ENCODE measurements at regions not wholly inside any gene's neighbourhood (a gene's known extent, or its start where the extent isn't known, plus 50 kb on each side); places are given as distances from the start of the nearest gene placed in this dataset.

DNA sequence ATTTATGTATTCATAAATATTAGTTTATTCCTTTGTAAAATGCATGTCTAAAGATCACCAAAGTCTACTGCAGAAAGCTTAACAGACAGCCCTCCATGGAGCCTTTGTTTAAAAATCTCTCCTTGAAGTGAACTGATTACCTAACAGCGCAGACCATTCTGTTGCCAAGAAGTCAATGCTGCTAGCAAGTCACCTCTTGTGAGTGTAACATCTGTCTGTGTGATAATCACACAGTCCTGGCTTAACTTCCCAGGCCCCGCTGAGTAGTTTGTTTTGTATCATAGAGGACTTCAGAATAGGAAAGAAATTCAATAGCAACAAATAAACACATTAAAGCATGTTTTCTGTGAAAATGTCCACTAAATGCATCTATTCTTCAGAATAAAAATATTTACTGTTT lies 435.3 kb upstream of the IGFBP3 start:
- no peaks in the 10 kb centered on the region for H3K4me1 ChIP-seq
- no peak for ATAC-seq
- TF ChIP-seq, protein P1, sequence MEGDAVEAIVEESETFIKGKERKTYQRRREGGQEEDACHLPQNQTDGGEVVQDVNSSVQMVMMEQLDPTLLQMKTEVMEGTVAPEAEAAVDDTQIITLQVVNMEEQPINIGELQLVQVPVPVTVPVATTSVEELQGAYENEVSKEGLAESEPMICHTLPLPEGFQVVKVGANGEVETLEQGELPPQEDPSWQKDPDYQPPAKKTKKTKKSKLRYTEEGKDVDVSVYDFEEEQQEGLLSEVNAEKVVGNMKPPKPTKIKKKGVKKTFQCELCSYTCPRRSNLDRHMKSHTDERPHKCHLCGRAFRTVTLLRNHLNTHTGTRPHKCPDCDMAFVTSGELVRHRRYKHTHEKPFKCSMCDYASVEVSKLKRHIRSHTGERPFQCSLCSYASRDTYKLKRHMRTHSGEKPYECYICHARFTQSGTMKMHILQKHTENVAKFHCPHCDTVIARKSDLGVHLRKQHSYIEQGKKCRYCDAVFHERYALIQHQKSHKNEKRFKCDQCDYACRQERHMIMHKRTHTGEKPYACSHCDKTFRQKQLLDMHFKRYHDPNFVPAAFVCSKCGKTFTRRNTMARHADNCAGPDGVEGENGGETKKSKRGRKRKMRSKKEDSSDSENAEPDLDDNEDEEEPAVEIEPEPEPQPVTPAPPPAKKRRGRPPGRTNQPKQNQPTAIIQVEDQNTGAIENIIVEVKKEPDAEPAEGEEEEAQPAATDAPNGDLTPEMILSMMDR (IDR thresholded peaks at IDR 0.05): no peak
- H3K4me3 ChIP-seq: no peak overlapping the region
- DNase-seq: no peak
- intact Hi-C loops (cut with DNase I): loop anchor here in 1 of 2 donors (10.0 kb wide), 1 partner anchor 432 kb away; the partner anchor contains the start of gene IGFBP3
- H3K27me3 ChIP-seq: no peaks in the 10 kb centered on the region
- H3K36me3 ChIP-seq: no peaks in the 10 kb centered on the region
- no peaks in the 10 kb centered on the region for H3K9me3 ChIP-seq
- no peak overlapping the region for H3K27ac ChIP-seq

DNA sequence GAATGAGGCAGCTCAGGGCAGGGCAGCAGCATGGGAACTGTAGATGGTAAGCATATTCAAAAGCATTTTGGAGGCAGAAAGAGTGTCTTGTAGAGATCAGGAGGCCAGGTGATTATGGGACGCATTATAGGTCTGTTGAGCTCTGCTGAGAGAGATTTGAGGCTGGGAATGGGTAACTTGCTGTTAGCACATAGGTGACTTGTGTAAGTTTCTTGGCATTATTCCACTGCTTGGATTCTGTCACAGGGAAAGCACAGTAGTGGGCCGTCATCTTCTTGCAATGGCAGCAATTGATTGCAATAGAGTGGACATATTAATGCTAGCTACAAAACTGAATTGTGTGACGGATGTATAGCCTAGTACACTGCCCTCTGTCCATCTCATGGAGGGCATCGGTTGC lies 434.3 kb upstream of the IGFBP3 start:
- H3K36me3 ChIP-seq: no peaks in the 10 kb centered on the region
- no peak for ATAC-seq
- H3K4me3 ChIP-seq: no peak overlapping the region
- no peaks in the 10 kb centered on the region for H3K9me3 ChIP-seq
- H3K27me3 ChIP-seq: no peaks in the 10 kb centered on the region
- H3K4me1 ChIP-seq: no peaks in the 10 kb centered on the region
- TF ChIP-seq, protein P1 (IDR thresholded peaks at IDR 0.05): no peak
- DNase-seq: no peak
- intact Hi-C loops (cut with DNase I): loop anchor here in 1 of 2 donors (10.0 kb wide), 1 partner anchor 431 kb away; the partner anchor contains the start of gene IGFBP3
- H3K27ac ChIP-seq: no peak overlapping the region

DNA sequence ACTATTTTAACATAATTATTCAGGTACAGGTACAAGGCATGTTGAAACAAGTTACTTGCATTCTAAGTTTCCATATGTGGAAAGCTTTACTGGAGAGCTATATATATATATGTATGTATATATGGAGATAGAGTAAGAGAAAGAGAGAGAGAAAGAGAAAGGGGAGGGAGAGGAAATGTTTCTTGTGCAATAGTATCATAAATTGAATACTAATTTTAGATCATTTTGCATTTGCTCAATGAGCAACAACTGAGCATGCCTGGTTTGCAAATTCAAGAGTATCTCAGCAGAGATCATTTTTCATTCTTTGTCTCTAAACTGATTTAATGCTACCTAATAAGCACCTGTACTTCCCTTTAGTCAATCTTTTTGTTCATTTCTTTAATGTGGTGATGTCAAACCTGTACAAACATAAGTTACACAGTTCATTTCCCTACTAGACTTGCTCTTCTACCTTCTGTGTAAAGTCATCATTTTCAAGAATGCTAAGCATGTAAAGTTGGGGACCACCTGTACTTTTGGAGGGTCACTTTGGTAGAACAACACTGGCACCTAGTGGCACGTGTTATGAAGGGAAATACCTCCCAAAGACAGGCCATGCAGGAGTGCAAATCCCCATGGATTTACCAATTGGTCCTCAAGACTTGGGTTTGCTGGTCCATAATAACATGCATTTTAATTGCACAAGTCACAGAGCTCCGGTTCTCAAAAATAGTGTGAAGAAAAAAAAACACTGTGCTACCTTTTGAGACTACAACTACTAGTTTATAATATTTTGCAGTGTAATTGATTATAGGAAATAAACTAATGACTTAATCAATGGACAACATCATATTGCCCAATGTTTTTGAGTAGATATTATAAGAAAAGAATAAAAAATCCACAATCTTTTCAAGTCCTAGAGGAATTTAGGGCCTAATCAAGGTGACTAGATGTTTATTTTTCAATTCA lies 431.2 kb upstream of the IGFBP3 start:
- ATAC-seq: peak; percentile 81
- H3K27me3 ChIP-seq: no peaks in the 10 kb centered on the region
- no peaks in the 10 kb centered on the region for H3K4me1 ChIP-seq
- H3K36me3 ChIP-seq: no peaks in the 10 kb centered on the region
- no peak overlapping the region for H3K27ac ChIP-seq
- DNase-seq: peak in 1 of 4 donors; percentile 51
- TF ChIP-seq, protein P1 (IDR thresholded peaks at IDR 0.05): peak; percentile 35 to 38
- H3K9me3 ChIP-seq: no peaks in the 10 kb centered on the region
- no peak overlapping the region for H3K4me3 ChIP-seq
- intact Hi-C loops (cut with DNase I): loop anchor here in 1 of 2 donors (10.0 kb wide), 1 partner anchor 427 kb away; the partner anchor contains the start of gene IGFBP3

DNA sequence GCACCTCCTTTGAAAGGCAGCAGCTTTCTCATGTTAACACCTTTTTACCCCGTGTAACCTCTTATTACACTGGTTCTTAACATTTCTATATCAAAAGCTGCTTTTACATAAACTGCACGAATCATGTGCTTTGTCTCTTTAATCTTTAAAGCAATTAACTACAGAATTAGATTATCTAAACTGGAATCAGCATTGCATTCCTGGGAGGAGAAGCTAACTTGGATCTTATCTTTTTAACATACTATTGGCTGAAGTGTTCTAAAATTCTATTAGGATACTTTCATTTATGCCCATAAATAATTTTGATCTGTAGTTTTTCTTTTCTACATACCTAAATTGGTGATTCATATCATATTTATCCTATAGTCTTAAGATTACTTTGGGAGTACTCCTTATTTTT lies 428.4 kb upstream of the IGFBP3 start:
- TF ChIP-seq, protein P1 (IDR thresholded peaks at IDR 0.05): no peak
- Histone ChIP-seq H3K4me3 (no peak overlapping the region), H3K4me1 (no peaks in the 10 kb centered on the region), H3K27ac (no peak overlapping the region), H3K9me3 (no peaks in the 10 kb centered on the region), H3K36me3 (no peaks in the 10 kb centered on the region), H3K27me3 (no peaks in the 10 kb centered on the region)
- no peak for ATAC-seq
- no peak for DNase-seq
- intact Hi-C loops (cut with DNase I): no loop called here

DNA sequence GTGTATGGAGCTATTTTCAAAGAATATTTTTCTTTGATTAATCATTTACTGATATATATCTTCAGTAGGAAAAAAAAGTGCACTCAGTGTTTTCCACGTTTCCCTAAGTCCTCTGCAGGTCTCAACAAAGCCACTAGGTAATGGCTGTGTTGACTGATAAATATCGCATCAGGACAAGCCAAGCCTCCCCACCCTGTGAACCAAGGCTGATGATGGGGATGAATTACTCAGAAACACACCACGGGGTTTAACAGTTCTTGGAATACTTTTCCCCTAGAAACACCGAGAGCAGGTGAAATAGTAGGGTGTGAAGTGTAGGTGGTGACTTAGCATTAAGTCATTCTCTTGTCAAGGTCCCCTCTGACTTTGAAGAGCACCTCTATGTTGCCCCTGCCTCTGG lies 423.5 kb upstream of the IGFBP3 start:
- no peak overlapping the region for H3K4me3 ChIP-seq
- H3K27ac ChIP-seq: no peak overlapping the region
- no peaks in the 10 kb centered on the region for H3K27me3 ChIP-seq
- no peaks in the 10 kb centered on the region for H3K36me3 ChIP-seq
- H3K9me3 ChIP-seq: no peaks in the 10 kb centered on the region
- intact Hi-C loops (cut with DNase I): no loop called here
- no peak for ATAC-seq
- H3K4me1 ChIP-seq: no peaks in the 10 kb centered on the region
- TF ChIP-seq, protein P1 (IDR thresholded peaks at IDR 0.05): no peak
- DNase-seq: no peak

Data from left lung (tissue), 4 donors.